Parathyroid adenoma (tissue), 2 donors: ENCODE measurements at regions not wholly inside any gene's neighbourhood (a gene's known extent, or its start where the extent isn't known, plus 50 kb on each side); places are given as distances from the start of the nearest gene placed in this dataset.

Experiments
- H2AFZ ChIP-seq: fragments of 300-600 bp; sonication (generic); one replicate; pipeline ENCODE4 v1.7.0; 2017; ENCODE audit warnings: antibody characterized with exemption, mild to moderate bottlenecking
- H3K27ac ChIP-seq: fragments of 300-600 bp; sonication (generic); one replicate; pipeline ENCODE4 v1.7.0; 2017
- H3K27me3 ChIP-seq: fragments of 300-600 bp; sonication (generic); one replicate; pipeline ENCODE4 v1.7.0; 2017; ENCODE audit warnings: low read length; ENCODE audit not compliant: control insufficient read depth, insufficient read depth
- H3K36me3 ChIP-seq: fragments of 300-600 bp; sonication (generic); one replicate; pipeline ENCODE4 v1.7.0; 2017; ENCODE audit warnings: low read length; ENCODE audit not compliant: control insufficient read depth, insufficient read depth
- H3K4me1 ChIP-seq: fragments of 300-600 bp; sonication (generic); one replicate; pipeline ENCODE4 v1.7.0; 2017; ENCODE audit warnings: control low read depth
- H3K4me2 ChIP-seq: fragments of 300-600 bp; sonication (generic); one replicate; pipeline ENCODE4 v1.7.0; 2017; ENCODE audit warnings: low read length
- H3K4me3 ChIP-seq: fragments of 300-600 bp; sonication (generic); one replicate; pipeline ENCODE4 v1.7.0; 2017; ENCODE audit warnings: low read depth, low read length
- H3K79me2 ChIP-seq: fragments of 300-600 bp; sonication (generic); one replicate; pipeline ENCODE4 v1.7.0; 2017; ENCODE audit warnings: control low read depth
- H3K9ac ChIP-seq: fragments of 300-600 bp; sonication (generic); one replicate; pipeline ENCODE4 v1.7.0; 2017; ENCODE audit warnings: mild to moderate bottlenecking
- H3K9me3 ChIP-seq: fragments of 300-600 bp; sonication (generic); one replicate; pipeline ENCODE4 v1.7.0; 2017; ENCODE audit warnings: low read length; ENCODE audit not compliant: control insufficient read depth
- TF ChIP-seq, protein P1 (sequence below): fragments of 300-600 bp; sonication (generic); IDR thresholded peaks from one replicate; pipeline ENCODE4 v1.7.0; 2017; ENCODE audit warnings: antibody characterized with exemption, mild to moderate bottlenecking
- donor health status: primary hyperparathyroidism.

DNA sequence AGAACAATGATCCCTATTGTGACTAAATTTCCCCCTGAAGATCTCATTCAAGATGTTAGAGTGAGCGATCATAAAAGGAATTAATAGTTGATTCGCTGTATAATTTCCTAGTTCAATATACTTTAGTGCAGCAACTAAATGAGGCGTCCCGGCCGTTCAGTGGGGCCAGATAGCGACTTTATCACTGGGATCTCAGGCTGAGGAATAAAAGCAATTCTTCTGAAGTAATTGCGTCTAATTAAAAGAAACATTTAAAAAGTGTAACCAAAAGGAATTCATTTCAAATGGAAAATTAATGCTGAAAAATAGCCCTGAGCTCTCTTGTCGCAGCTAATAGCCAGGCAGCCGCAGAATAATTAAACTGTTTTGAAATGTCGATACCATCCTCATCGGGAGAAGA lies 82.2 kb upstream of the TOP1 start:
- H3K4me2 ChIP-seq, result no peak overlapping the region
- H3K9me3 ChIP-seq, result no peaks in the 10 kb centered on the region
- no peak overlapping the region for H3K9ac ChIP-seq
- H3K4me1 ChIP-seq, result peaks cover 7% of the 10 kb centered on the region
- TF ChIP-seq, protein P1, sequence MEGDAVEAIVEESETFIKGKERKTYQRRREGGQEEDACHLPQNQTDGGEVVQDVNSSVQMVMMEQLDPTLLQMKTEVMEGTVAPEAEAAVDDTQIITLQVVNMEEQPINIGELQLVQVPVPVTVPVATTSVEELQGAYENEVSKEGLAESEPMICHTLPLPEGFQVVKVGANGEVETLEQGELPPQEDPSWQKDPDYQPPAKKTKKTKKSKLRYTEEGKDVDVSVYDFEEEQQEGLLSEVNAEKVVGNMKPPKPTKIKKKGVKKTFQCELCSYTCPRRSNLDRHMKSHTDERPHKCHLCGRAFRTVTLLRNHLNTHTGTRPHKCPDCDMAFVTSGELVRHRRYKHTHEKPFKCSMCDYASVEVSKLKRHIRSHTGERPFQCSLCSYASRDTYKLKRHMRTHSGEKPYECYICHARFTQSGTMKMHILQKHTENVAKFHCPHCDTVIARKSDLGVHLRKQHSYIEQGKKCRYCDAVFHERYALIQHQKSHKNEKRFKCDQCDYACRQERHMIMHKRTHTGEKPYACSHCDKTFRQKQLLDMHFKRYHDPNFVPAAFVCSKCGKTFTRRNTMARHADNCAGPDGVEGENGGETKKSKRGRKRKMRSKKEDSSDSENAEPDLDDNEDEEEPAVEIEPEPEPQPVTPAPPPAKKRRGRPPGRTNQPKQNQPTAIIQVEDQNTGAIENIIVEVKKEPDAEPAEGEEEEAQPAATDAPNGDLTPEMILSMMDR, result no peak
- no peak overlapping the region for H3K4me3 ChIP-seq
- H3K79me2 ChIP-seq, result peaks cover 30% of the 10 kb centered on the region
- H3K27ac ChIP-seq, result no peak overlapping the region
- H2AFZ ChIP-seq, result no peak overlapping the region
- H3K27me3 ChIP-seq, result no peaks in the 10 kb centered on the region
- no peaks in the 10 kb centered on the region for H3K36me3 ChIP-seq

DNA sequence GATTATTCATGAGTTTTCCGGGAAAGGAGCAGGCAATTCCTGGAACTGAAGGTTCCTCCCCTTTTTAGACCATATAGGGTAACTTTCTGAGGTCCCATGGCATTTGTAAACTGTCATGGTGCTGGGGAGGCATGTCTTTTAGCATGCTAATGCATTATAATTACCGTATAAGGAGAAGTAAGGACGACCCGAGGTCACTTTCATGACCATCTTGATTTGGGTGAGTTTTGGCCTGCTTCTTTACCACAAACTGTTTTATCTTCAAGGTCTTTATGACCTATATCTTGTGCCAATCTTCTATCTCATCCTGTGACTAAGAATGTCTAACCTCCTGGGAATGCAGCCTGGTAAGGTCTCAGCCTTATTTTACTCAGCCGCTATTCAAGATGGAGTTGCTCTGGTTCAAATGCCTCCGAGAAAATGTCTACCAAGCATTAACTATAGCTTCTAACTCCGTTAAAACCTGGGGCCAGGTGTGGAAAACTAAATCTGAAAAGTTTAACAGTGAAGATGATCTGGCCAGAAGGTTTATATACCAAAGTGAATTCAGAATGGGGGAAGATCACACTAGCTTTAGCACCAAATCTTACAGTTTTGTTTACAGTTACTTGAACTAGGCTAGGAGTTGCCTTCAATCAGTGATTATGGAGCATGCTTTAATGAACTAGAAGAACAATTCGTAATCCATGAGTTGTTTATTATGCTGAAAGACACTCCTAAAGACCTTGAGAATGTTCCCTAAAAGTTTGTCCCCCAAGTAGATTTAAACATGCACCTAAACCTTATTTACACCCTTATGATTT lies 80.0 kb upstream of the TOP1 start:
- H3K4me3 ChIP-seq, result no peak overlapping the region

DNA sequence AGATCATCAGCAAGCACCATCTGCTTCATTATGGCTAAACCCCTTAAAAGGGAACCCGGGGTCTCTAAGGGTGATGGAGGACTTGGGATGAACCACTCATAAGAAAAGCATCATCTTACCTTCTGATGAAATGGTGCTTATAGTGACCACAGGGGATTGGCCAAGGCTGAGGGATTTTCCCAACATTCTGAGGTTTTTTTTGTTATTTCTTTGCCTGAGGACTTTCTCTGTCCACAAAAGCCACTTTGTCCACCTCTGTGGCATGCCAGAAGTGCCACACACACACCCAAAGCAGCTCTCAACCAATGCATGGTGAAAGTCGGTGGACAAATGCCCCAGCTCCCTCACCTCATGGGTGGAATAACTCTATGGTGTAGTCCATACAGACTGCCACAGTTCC lies 79.3 kb upstream of the TOP1 start:
- no peak overlapping the region for H3K4me3 ChIP-seq
- no peaks in the 10 kb centered on the region for H3K27me3 ChIP-seq
- no peak overlapping the region for H3K9ac ChIP-seq
- H3K36me3 ChIP-seq, result no peaks in the 10 kb centered on the region
- no peak overlapping the region for H3K4me2 ChIP-seq
- peaks cover 13% of the 10 kb centered on the region for H3K4me1 ChIP-seq
- TF ChIP-seq, protein P1, result no peak
- peaks cover 19% of the 10 kb centered on the region for H3K79me2 ChIP-seq
- no peak overlapping the region for H3K27ac ChIP-seq
- no peak overlapping the region for H2AFZ ChIP-seq
- no peaks in the 10 kb centered on the region for H3K9me3 ChIP-seq

More for the DNA sequence above, 80.0 kb upstream of the TOP1 start:
- Histone ChIP-seq H3K9me3 (no peaks in the 10 kb centered on the region), H3K27ac (no peak overlapping the region), H3K27me3 (no peaks in the 10 kb centered on the region), H3K9ac (no peak overlapping the region), H3K4me1 (peaks cover 13% of the 10 kb centered on the region), H3K4me2 (no peak overlapping the region), H2AFZ (no peak overlapping the region), H3K79me2 (peaks cover 26% of the 10 kb centered on the region), H3K36me3 (no peaks in the 10 kb centered on the region)
- TF ChIP-seq, protein P1, result no peak

DNA sequence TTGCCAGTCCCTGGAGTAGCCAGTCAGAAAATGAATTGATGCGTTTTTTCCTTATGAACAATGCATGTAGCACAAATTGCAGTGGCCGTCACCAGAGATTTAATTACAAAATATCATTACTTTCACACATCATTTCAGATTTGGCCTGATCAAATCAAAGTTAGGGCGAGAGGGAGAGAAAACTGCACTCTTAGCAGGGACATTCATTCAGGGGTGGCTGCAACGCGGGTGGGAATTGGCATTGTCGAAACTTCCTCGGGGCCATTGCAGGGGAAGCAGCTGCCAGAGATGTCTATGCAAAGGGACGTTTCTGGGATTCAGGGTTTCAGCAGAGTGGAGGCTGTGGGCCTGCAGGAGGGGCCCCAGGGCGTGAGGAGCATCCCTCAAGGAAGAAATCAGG lies 76.5 kb upstream of the TOP1 start:
- no peaks in the 10 kb centered on the region for H3K27me3 ChIP-seq
- peaks cover 12% of the 10 kb centered on the region for H3K4me1 ChIP-seq
- H3K27ac ChIP-seq, result no peak overlapping the region
- peak overlapping the region; percentile 18 for H3K4me2 ChIP-seq
- TF ChIP-seq, protein P1, result no peak
- H3K9me3 ChIP-seq, result no peaks in the 10 kb centered on the region
- H3K79me2 ChIP-seq, result no peaks in the 10 kb centered on the region
- no peak overlapping the region for H3K9ac ChIP-seq
- H2AFZ ChIP-seq, result peak overlapping the region; percentile 71
- H3K36me3 ChIP-seq, result no peaks in the 10 kb centered on the region
- H3K4me3 ChIP-seq, result no peak overlapping the region

DNA sequence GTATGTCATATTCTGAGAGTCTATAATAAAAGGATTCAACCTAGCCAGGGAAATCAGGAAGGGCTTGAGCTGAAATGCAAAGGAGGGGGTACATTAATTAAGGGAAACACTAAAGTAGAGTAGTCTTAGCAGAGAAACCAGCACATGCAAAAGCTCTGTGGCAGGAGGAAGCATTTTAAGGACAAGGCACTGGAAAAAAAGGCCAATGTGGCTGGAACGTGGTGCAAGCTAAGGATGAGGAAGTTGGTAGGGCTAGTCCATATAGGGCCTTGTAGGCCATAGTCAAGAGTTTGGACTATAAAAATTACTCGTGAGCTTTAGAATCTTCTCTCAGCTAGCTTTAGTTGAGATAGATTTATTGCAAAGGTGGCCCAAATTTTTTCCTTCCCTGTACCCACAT lies 75.2 kb upstream of the TOP1 start:
- Histone ChIP-seq H3K27me3 (no peaks in the 10 kb centered on the region), H3K4me3 (no peak overlapping the region), H3K79me2 (no peaks in the 10 kb centered on the region), H2AFZ (no peak overlapping the region), H3K4me2 (no peak overlapping the region), H3K9ac (no peak overlapping the region), H3K9me3 (no peaks in the 10 kb centered on the region), H3K36me3 (no peaks in the 10 kb centered on the region), H3K4me1 (peaks cover 12% of the 10 kb centered on the region), H3K27ac (no peak overlapping the region)
- TF ChIP-seq, protein P1, result no peak
